Naive thymus-derived CD4-positive, alpha-beta T cell (primary cell): ENCODE measurements at regions not wholly inside any gene's neighbourhood (a gene's known extent, or its start where the extent isn't known, plus 50 kb on each side); places are given as distances from the start of the nearest gene placed in this dataset.

Experiments
- ATAC-seq: fragments of 150-1000 bp; cut with Tn5 transposase; 2 replicates; pipeline ENCODE4 v1.10.0; 2021; ENCODE audit warnings: mild to moderate bottlenecking, moderate library complexity
- CTCF ChIA-PET: fragments of 350-600 bp; sonication (Branson Sonifier 250); formaldehyde crosslinking; loops from one replicate; lab custom pipeline; 2021; ENCODE audit warnings: antibody characterized with exemption; lab: Charles Lee
- POLR2A ChIA-PET: fragments of 350-600 bp; sonication (Branson Sonifier 250); formaldehyde crosslinking; loops from one replicate; lab custom pipeline; 2021; ENCODE audit warnings: antibody characterized with exemption, inconsistent platforms; lab: Charles Lee
- DNase-seq, 9 donors: peaks; one replicate each; pipeline versions ENCODE4 v3.0.0 to v3.0.0-alpha.2; 2020 to 2022; ENCODE audit warnings: mixed read lengths in 1 of 9
- H3K27ac ChIP-seq: one replicate; pipeline ENCODE4 v1.7.0; 2013; ENCODE audit warnings: mild to moderate bottlenecking, low read depth, low read length, moderate library complexity
- H3K27me3 ChIP-seq, 2 donors: one replicate each; pipeline ENCODE4 v1.7.0; 2013; ENCODE audit warnings: low read length in 2 of 2, mild to moderate bottlenecking in 2 of 2, moderate library complexity in 2 of 2; ENCODE audit not compliant: control insufficient read depth in 2 of 2, insufficient read depth in 2 of 2
- H3K36me3 ChIP-seq, 3 experiments: 1 replicate in 2 of 3; 2 replicates in 1 of 3; pipeline ENCODE4 v1.7.0; 2013; ENCODE audit warnings: low read length in 3 of 3, mild to moderate bottlenecking in 3 of 3, moderate library complexity in 1 of 3; ENCODE audit not compliant: insufficient read depth in 3 of 3, control insufficient read depth in 2 of 3
- H3K4me1 ChIP-seq, 2 donors: one replicate each; pipeline ENCODE4 v1.7.0; 2013; ENCODE audit warnings: low read length in 2 of 2, mild to moderate bottlenecking in 2 of 2, moderate library complexity in 1 of 2; ENCODE audit not compliant: control insufficient read depth in 2 of 2, insufficient read depth in 2 of 2
- H3K4me3 ChIP-seq: 2 replicates; pipeline ENCODE4 v1.7.0; 2013; ENCODE audit warnings: mild to moderate bottlenecking, low read length
- H3K9me3 ChIP-seq, 3 experiments: 1 replicate in 2 of 3; 2 replicates in 1 of 3; pipeline ENCODE4 v1.7.0; 2013; ENCODE audit warnings: low read length in 3 of 3; ENCODE audit not compliant: control insufficient read depth in 2 of 3
- H3K27ac Mint-ChIP-seq, 9 donors: one replicate each; pipeline ENCODE4 v1.8.0; 2020 to 2022; ENCODE audit warnings: mixed read lengths in 9 of 9, mild to moderate bottlenecking in 8 of 9, moderate library complexity in 5 of 9, inconsistent platforms in 2 of 9
- H3K27me3 Mint-ChIP-seq, 5 donors: one replicate each; pipeline ENCODE4 v1.8.0; 2021 to 2022; ENCODE audit warnings: mixed read lengths in 5 of 5, mild to moderate bottlenecking in 1 of 5
- H3K36me3 Mint-ChIP-seq, 5 donors: one replicate each; pipeline ENCODE4 v1.8.0; 2020 to 2022; ENCODE audit warnings: mixed read lengths in 5 of 5, mild to moderate bottlenecking in 3 of 5, inconsistent platforms in 1 of 5
- H3K4me1 Mint-ChIP-seq, 7 donors: one replicate each; pipeline ENCODE4 v1.8.0; 2020 to 2022; ENCODE audit warnings: mixed read lengths in 7 of 7, mild to moderate bottlenecking in 3 of 7, inconsistent platforms in 1 of 7
- H3K4me3 Mint-ChIP-seq, 10 donors: one replicate each; pipeline ENCODE4 v1.8.0; 2020 to 2022; ENCODE audit warnings: mild to moderate bottlenecking in 10 of 10, mixed read lengths in 10 of 10, moderate library complexity in 6 of 10, inconsistent platforms in 2 of 10
- H3K9me3 Mint-ChIP-seq, 11 donors: one replicate each; pipeline ENCODE4 v1.8.0; 2020 to 2022; ENCODE audit warnings: mixed read lengths in 11 of 11, mild to moderate bottlenecking in 4 of 11, inconsistent platforms in 1 of 11, moderate library complexity in 1 of 11
- intact Hi-C, 2 donors: fragments of 100-400 bp; cut with micrococcal nuclease; formaldehyde crosslinking; loops; one replicate each; pipeline ENCODE4 v1.15.1; 2023

- ChIA-PET CTCF (no interaction called here), POLR2A (no interaction called here)
- Mint-ChIP-seq H3K27me3 (peaks cover 9 to 44% (median 18%) of the 10 kb centered on the region in 5 donors), H3K36me3 (no peaks in the 10 kb centered on the region), H3K4me3 (no peak overlapping the region), H3K27ac (no peak overlapping the region), H3K4me1 (peaks cover 0 to 2% (median 0%) of the 10 kb centered on the region in 7 donors), H3K9me3 (peaks cover 0 to 4% (median 0%) of the 10 kb centered on the region in 11 donors)
- Histone ChIP-seq H3K9me3 (no peaks in the 10 kb centered on the region), H3K27ac (no peak overlapping the region), H3K4me3 (no peak overlapping the region), H3K36me3 (no peaks in the 10 kb centered on the region), H3K4me1 (no peaks in the 10 kb centered on the region), H3K27me3 (peaks cover 0 to 4% of the 10 kb centered on the region in 2 donors)
- intact Hi-C loops: no loop called here
- no peak for ATAC-seq
- DNase-seq: no peak
Measured at GRCh38 chr12:13745111-13745860, 236.1 kb downstream of the GRIN2B start.

GRCh38 chr12:13744561-13744960, 236.8 kb downstream of the GRIN2B start:
- Histone ChIP-seq H3K27ac (no peak overlapping the region), H3K4me1 (no peaks in the 10 kb centered on the region), H3K27me3 (peaks cover 0 to 4% of the 10 kb centered on the region in 2 donors), H3K36me3 (no peaks in the 10 kb centered on the region), H3K4me3 (no peak overlapping the region), H3K9me3 (no peaks in the 10 kb centered on the region)
- intact Hi-C loops: no loop called here
- ChIA-PET POLR2A (no interaction called here), CTCF (no interaction called here)
- DNase-seq: no peak
- peaks cover 0 to 4% (median 0%) of the 10 kb centered on the region in 11 donors for H3K9me3 Mint-ChIP-seq
- H3K36me3 Mint-ChIP-seq: no peaks in the 10 kb centered on the region
- peaks cover 0 to 5% (median 0%) of the 10 kb centered on the region in 7 donors for H3K4me1 Mint-ChIP-seq
- ATAC-seq: no peak
- no peak overlapping the region for H3K4me3 Mint-ChIP-seq
- peaks cover 9 to 44% (median 21%) of the 10 kb centered on the region in 5 donors for H3K27me3 Mint-ChIP-seq
- H3K27ac Mint-ChIP-seq: no peak overlapping the region

GRCh38 chr12:13740149-13740545, 241.3 kb downstream of the GRIN2B start:
- Mint-ChIP-seq H3K36me3 (no peaks in the 10 kb centered on the region), H3K27ac (no peak overlapping the region), H3K4me1 (peaks cover 0 to 8% (median 0%) of the 10 kb centered on the region in 7 donors), H3K27me3 (peaks cover 0 to 29% (median 19%) of the 10 kb centered on the region in 5 donors), H3K9me3 (peaks cover 0 to 4% (median 0%) of the 10 kb centered on the region in 11 donors), H3K4me3 (no peak overlapping the region)
- ChIA-PET CTCF (no interaction called here), POLR2A (no interaction called here)
- intact Hi-C loops: no loop called here
- no peaks in the 10 kb centered on the region for H3K9me3 ChIP-seq
- H3K4me3 ChIP-seq: no peak overlapping the region
- H3K27ac ChIP-seq: no peak overlapping the region
- H3K27me3 ChIP-seq: peaks cover 0 to 4% of the 10 kb centered on the region in 2 donors
- H3K4me1 ChIP-seq: no peaks in the 10 kb centered on the region
- ATAC-seq (no peak), DNase-seq (no peak)
- no peaks in the 10 kb centered on the region for H3K36me3 ChIP-seq

GRCh38 chr12:13735734-13736133, 245.7 kb downstream of the GRIN2B start:
- no peak overlapping the region for H3K4me3 Mint-ChIP-seq
- H3K27me3 Mint-ChIP-seq: peaks cover 0 to 19% (median 7%) of the 10 kb centered on the region in 5 donors
- intact Hi-C loops: no loop called here
- ChIA-PET CTCF (interaction anchor here (0.7 kb wide), 1 partner anchor 8 kb away, joined by 3 read pairs; no protein-coding TSS in a partner anchor), POLR2A (no interaction called here)
- no peak overlapping the region for H3K27ac Mint-ChIP-seq
- H3K36me3 Mint-ChIP-seq: no peaks in the 10 kb centered on the region
- no peak for DNase-seq
- Histone ChIP-seq H3K4me1 (no peaks in the 10 kb centered on the region), H3K4me3 (no peak overlapping the region), H3K36me3 (no peaks in the 10 kb centered on the region), H3K27me3 (no peaks in the 10 kb centered on the region), H3K9me3 (no peaks in the 10 kb centered on the region), H3K27ac (no peak overlapping the region)
- peaks cover 0 to 4% (median 0%) of the 10 kb centered on the region in 11 donors for H3K9me3 Mint-ChIP-seq
- no peak for ATAC-seq
- peaks cover 0 to 8% (median 0%) of the 10 kb centered on the region in 7 donors for H3K4me1 Mint-ChIP-seq

GRCh38 chr12:13734584-13735152, 246.7 kb downstream of the GRIN2B start:
- H3K27ac ChIP-seq: no peak overlapping the region
- H3K27me3 ChIP-seq: no peaks in the 10 kb centered on the region
- ATAC-seq: no peak
- H3K9me3 Mint-ChIP-seq: peaks cover 0 to 4% (median 0%) of the 10 kb centered on the region in 11 donors
- H3K36me3 Mint-ChIP-seq: no peaks in the 10 kb centered on the region
- H3K4me1 ChIP-seq: no peaks in the 10 kb centered on the region
- ChIA-PET CTCF (no interaction called here), POLR2A (no interaction called here)
- H3K27ac Mint-ChIP-seq: no peak overlapping the region
- no peak overlapping the region for H3K4me3 ChIP-seq
- intact Hi-C loops: no loop called here
- no peaks in the 10 kb centered on the region for H3K9me3 ChIP-seq
- H3K36me3 ChIP-seq: no peaks in the 10 kb centered on the region
- H3K4me1 Mint-ChIP-seq: peaks cover 0 to 4% (median 0%) of the 10 kb centered on the region in 7 donors
- DNase-seq: no peak
- H3K27me3 Mint-ChIP-seq: peaks cover 0 to 17% (median 4%) of the 10 kb centered on the region in 5 donors
- H3K4me3 Mint-ChIP-seq: no peak overlapping the region

GRCh38 chr12:13727707-13728195, 253.7 kb downstream of the GRIN2B start:
- Mint-ChIP-seq H3K36me3 (no peaks in the 10 kb centered on the region), H3K9me3 (peaks cover 0 to 4% (median 0%) of the 10 kb centered on the region in 11 donors)
- CTCF ChIA-PET: interaction anchor here (0.5 kb wide), 1 partner anchor 8 kb away, joined by 3 read pairs; no protein-coding TSS in a partner anchor

More at GRCh38 chr12:13727707-13728195, 253.7 kb downstream of the GRIN2B start:
- Mint-ChIP-seq H3K4me1 (no peaks in the 10 kb centered on the region), H3K4me3 (no peak overlapping the region), H3K27me3 (peaks cover 4 to 18% (median 17%) of the 10 kb centered on the region in 5 donors), H3K27ac (no peak overlapping the region)
- POLR2A ChIA-PET: no interaction called here
- DNase-seq: no peak
- no peak for ATAC-seq
- Histone ChIP-seq H3K27ac (no peak overlapping the region), H3K9me3 (no peaks in the 10 kb centered on the region), H3K27me3 (no peaks in the 10 kb centered on the region), H3K36me3 (no peaks in the 10 kb centered on the region), H3K4me3 (no peak overlapping the region), H3K4me1 (no peaks in the 10 kb centered on the region)
- intact Hi-C loops: no loop called here
